Mucosa of rectum (tissue), 2 donors: ENCODE measurements at regions not wholly inside any gene's neighbourhood (a gene's known extent, or its start where the extent isn't known, plus 50 kb on each side); places are given as distances from the start of the nearest gene placed in this dataset.

ENCODE experiments used
- H3K27ac ChIP-seq, 2 donors: one replicate each; pipeline ENCODE4 v1.7.0; 2013; ENCODE audit warnings: inconsistent platforms in 2 of 2, low read depth in 2 of 2, low read length in 2 of 2
- H3K27me3 ChIP-seq, 2 donors: one replicate each; pipeline ENCODE4 v1.7.0; 2013; ENCODE audit warnings: low read length in 2 of 2; ENCODE audit not compliant: control insufficient read depth in 2 of 2, insufficient read depth in 2 of 2
- H3K36me3 ChIP-seq, 2 donors: one replicate each; pipeline ENCODE4 v1.7.0; 2013; ENCODE audit warnings: low read length in 2 of 2; ENCODE audit not compliant: control insufficient read depth in 2 of 2, insufficient read depth in 2 of 2
- H3K4me1 ChIP-seq, 2 donors: one replicate each; pipeline ENCODE4 v1.7.0; 2013; ENCODE audit warnings: low read length in 2 of 2, mild to moderate bottlenecking in 1 of 2; ENCODE audit not compliant: control insufficient read depth in 2 of 2, insufficient read depth in 2 of 2
- H3K4me3 ChIP-seq, 2 donors: one replicate each; pipeline ENCODE4 v1.7.0; 2013; ENCODE audit warnings: low read length in 2 of 2
- H3K9ac ChIP-seq, 2 donors: one replicate each; pipeline ENCODE4 v1.7.0; 2013; ENCODE audit warnings: low read length in 2 of 2, low read depth in 1 of 2, mild to moderate bottlenecking in 1 of 2
- H3K9me3 ChIP-seq, 2 donors: one replicate each; pipeline ENCODE4 v1.7.0; 2013; ENCODE audit warnings: low read length in 2 of 2; ENCODE audit not compliant: control insufficient read depth in 2 of 2
- donor health status: healthy.
- donor health status: Normal muscosa, but diverticular disease.

DNA sequence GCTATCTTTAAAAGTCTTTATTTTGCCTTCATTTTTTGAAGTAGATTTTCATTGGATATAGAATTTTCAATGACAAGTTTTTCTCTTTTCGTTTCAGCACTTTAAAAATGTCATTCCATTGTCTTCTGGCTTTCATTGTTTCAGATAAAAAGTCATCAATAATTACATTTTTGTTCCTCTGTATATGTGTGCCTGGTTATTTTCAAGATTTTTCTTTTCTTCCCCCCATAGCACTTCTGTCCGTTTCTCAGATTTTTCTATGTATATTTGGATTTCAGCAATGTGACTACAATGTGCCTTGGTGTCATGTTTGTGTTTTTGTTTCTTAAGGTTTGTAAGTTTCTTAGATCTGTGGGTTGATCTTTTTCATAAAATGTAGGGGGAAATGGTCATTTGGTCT, 66.3 kb upstream of the HSD17B12 start:
- Histone ChIP-seq H3K27me3 (no peaks in the 10 kb centered on the region), H3K36me3 (no peaks in the 10 kb centered on the region), H3K4me1 (no peaks in the 10 kb centered on the region), H3K9me3 (peaks cover 0 to 2% of the 10 kb centered on the region in 2 donors), H3K4me3 (no peak overlapping the region), H3K27ac (no peak overlapping the region), H3K9ac (no peak overlapping the region)

DNA sequence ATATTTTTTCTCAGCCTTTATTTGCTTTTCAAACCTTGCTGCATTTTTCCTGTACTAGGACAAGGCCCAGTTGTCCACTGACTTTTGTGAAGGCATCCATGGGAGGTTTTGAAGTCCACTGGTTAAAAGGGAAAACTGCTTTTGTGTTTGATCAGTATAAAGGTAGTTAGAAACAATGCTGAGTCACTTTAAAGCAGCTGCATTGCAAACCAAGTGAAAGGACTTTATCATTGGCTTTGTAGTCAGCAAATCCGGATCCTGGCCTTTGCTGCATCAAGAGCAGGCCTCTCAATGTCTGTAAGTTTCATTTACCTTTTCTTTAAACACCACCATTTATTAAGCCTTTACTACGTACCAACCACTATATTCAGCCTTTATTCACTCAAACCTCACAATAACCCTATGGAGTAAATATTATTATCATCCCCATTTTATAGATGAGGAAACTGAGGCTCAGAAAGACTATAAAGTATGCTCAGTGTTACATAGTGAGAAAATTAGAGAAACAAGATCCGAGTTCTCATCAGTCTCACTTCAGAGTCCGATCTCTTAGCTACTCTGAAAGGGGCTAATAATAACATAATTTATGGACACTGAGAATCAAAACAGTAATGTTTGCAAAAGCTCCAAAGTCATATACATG, 60.6 kb upstream of the HSD17B12 start:
- no peak overlapping the region for H3K27ac ChIP-seq
- no peak overlapping the region for H3K9ac ChIP-seq
- H3K9me3 ChIP-seq: no peaks in the 10 kb centered on the region
- H3K4me1 ChIP-seq: no peaks in the 10 kb centered on the region
- peaks cover 0 to 3% of the 10 kb centered on the region in 2 donors for H3K27me3 ChIP-seq
- H3K36me3 ChIP-seq: no peaks in the 10 kb centered on the region
- no peak overlapping the region for H3K4me3 ChIP-seq

DNA sequence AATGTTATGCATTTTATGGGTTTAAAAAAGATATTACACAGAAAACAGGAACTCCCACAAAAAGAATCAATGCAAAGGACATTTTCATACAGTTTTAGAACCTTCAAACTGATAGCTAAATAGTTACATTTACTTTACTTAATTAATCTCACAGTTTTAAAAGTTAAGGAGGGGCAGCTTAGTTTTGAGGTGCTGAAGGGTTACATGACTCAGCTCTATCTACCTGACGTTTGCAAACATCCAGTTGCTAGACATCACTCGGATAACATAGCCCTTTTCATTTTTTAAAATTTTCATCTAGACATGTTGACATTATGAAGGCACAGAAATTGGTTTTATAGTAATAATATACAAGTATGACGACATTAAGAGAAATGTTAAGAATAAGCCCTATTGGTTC, 53.7 kb upstream of the HSD17B12 start:
- H3K36me3 ChIP-seq: no peaks in the 10 kb centered on the region

More for the DNA sequence above, 53.7 kb upstream of the HSD17B12 start:
- Histone ChIP-seq H3K27ac (no peak overlapping the region), H3K4me1 (no peaks in the 10 kb centered on the region), H3K9ac (no peak overlapping the region), H3K4me3 (no peak overlapping the region), H3K9me3 (no peaks in the 10 kb centered on the region), H3K27me3 (peaks cover 3 to 5% of the 10 kb centered on the region in 2 donors)
